Stomach (tissue), 8 donors: ENCODE measurements at regions not wholly inside any gene's neighbourhood (a gene's known extent, or its start where the extent isn't known, plus 50 kb on each side); places are given as distances from the start of the nearest gene placed in this dataset.

Source experiments
- DNase-seq, 2 donors: peaks; one replicate each; pipeline versions ENCODE4 v3.0.0 to v3.0.0-alpha.2; 2013 to 2019
- H3K27ac ChIP-seq, 5 donors: fragments of 200-600 bp in 4 of 5; sonication (generic) in 4 of 5; one replicate each; pipeline ENCODE4 v1.5.1; 2013 to 2019; ENCODE audit warnings: mild to moderate bottlenecking in 1 of 5, moderate library complexity in 1 of 5
- H3K27me3 ChIP-seq, 3 donors: fragments of 200-600 bp; sonication (generic); one replicate each; pipeline ENCODE4 v1.5.1; 2017 to 2019; ENCODE audit warnings: mixed run types in 1 of 3
- H3K36me3 ChIP-seq, 4 donors: fragments of 200-600 bp; sonication (generic); 1 replicate in 3 of 4; 2 replicates in 1 of 4; pipeline ENCODE4 v1.5.1; 2016 to 2019
- H3K4me1 ChIP-seq, 4 donors: fragments of 200-600 bp; sonication (generic); one replicate each; pipeline ENCODE4 v1.5.1; 2016 to 2019
- H3K4me3 ChIP-seq, 4 donors: fragments of 200-600 bp; sonication (generic) in 3 of 4; one replicate each; pipeline ENCODE4 v1.5.1; 2016 to 2019; ENCODE audit warnings: mild to moderate bottlenecking in 1 of 4
- H3K9me3 ChIP-seq, 4 donors: fragments of 200-600 bp; sonication (generic); one replicate each; pipeline ENCODE4 v1.5.1; 2016 to 2019
- EP300 ChIP-seq: sonication (generic); formaldehyde crosslinking; IDR thresholded peaks from one replicate; pipeline ENCODE4 v1.6.1; 2017; ENCODE audit warnings: antibody characterized with exemption
- POLR2A ChIP-seq, 4 donors: fragments of 450-650 bp; IDR thresholded peaks; one replicate each; pipeline ENCODE4 v1.6.1; 2016; ENCODE audit warnings: antibody characterized with exemption in 4 of 4, control low read depth in 2 of 4, mild to moderate bottlenecking in 1 of 4, moderate library complexity in 1 of 4
- POLR2AphosphoS5 ChIP-seq, 3 donors: sonication (generic); formaldehyde crosslinking; IDR thresholded peaks; one replicate each; pipeline ENCODE4 v1.6.1; 2016; ENCODE audit warnings: antibody characterized with exemption in 3 of 3
- WGBS, 5 donors: extraction: QIAGEN DNeasy Blood & Tissue Kit in 3 of 5; methylation state at CpG; one replicate each; pipeline versions ENCODE4 v1.1.5 to v1.1.7; 2013 to 2018; 5-methylcytosine and 5-hydroxymethylcytosine counted together
- intact Hi-C: fragments of 100-400 bp; cut with DNase I; formaldehyde crosslinking; loops from one replicate; pipeline ENCODE4 v1.15.1; 2023; ENCODE audit warnings: low total_unique reads
- TF ChIP-seq, protein P1 (sequence below), 7 experiments: fragments of 450-650 bp in 4 of 7; fragments of 200-600 bp in 3 of 7; sonication (generic) in 3 of 7; IDR thresholded peaks; one replicate each; pipeline ENCODE4 v1.5.1; 2016 to 2019; ENCODE audit warnings: antibody characterized with exemption in 7 of 7, control low read depth in 2 of 7, mild to moderate bottlenecking in 1 of 7
- donor health status: healthy with polysubstance abuse.
- donor health status: Bipolar disorder and iron deficiency.
- donor health status: healthy.

DNA sequence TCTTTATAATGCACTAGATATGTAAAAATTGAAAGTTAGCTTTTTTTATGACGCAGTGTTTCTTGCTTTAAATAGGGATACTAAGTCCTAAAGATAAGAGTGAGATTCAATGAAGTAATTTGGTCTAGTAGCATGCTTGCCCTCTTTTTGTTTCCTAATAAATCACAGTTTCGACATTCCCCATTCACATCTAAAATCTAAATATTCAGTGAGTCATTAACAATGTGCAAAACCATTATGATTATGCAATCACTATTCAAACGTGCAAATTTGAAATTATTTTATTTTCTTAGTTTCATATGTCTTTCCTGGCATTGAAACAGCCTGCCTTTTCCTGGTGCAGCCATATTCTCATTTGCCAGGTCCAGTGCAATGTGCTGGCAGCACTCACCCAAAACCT, 1350.5 kb upstream of the PABPC4L start:
- no peaks in the 10 kb centered on the region for H3K4me1 ChIP-seq
- H3K4me3 ChIP-seq: no peak overlapping the region
- WGBS, 5 donors: 62 to 79% (median 72%) methylated on average over 3 of the region's 3 CpGs
- TF ChIP-seq, protein P1, sequence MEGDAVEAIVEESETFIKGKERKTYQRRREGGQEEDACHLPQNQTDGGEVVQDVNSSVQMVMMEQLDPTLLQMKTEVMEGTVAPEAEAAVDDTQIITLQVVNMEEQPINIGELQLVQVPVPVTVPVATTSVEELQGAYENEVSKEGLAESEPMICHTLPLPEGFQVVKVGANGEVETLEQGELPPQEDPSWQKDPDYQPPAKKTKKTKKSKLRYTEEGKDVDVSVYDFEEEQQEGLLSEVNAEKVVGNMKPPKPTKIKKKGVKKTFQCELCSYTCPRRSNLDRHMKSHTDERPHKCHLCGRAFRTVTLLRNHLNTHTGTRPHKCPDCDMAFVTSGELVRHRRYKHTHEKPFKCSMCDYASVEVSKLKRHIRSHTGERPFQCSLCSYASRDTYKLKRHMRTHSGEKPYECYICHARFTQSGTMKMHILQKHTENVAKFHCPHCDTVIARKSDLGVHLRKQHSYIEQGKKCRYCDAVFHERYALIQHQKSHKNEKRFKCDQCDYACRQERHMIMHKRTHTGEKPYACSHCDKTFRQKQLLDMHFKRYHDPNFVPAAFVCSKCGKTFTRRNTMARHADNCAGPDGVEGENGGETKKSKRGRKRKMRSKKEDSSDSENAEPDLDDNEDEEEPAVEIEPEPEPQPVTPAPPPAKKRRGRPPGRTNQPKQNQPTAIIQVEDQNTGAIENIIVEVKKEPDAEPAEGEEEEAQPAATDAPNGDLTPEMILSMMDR (IDR thresholded peaks at IDR 0.05): no peak
- TF ChIP-seq EP300 (no peak), POLR2A (IDR thresholded peaks at IDR 0.05) (no peak), POLR2AphosphoS5 (IDR thresholded peaks at IDR 0.05) (no peak)
- intact Hi-C loops: no loop called here
- DNase-seq: no peak
- H3K27me3 ChIP-seq: no peaks in the 10 kb centered on the region
- H3K36me3 ChIP-seq: no peaks in the 10 kb centered on the region
- H3K27ac ChIP-seq: no peak overlapping the region
- H3K9me3 ChIP-seq: no peaks in the 10 kb centered on the region

DNA sequence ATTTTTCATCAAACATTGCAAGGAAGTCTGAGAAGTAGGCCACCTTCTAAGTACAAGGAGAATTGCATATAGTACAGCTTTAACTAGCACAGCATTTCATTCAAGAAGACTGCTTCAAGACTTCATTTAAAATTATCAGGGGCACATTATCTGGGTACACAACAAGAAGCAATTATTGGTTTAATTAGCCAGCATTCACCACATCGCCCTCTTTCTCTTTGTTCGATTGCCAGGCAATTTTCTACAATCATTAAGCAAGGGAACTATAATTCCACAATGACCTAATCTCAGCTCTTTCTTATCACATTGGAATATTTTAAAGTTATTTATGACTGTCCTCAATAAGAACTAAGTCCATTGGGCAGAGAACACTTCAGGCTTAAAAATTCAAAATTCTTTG, 1347.1 kb upstream of the PABPC4L start:
- TF ChIP-seq POLR2A (IDR thresholded peaks at IDR 0.05): no peak
- TF ChIP-seq EP300: no peak
- TF ChIP-seq, protein P1 (IDR thresholded peaks at IDR 0.05): no peak
- no peak for TF ChIP-seq POLR2AphosphoS5 (IDR thresholded peaks at IDR 0.05)
- Histone ChIP-seq H3K9me3 (no peaks in the 10 kb centered on the region), H3K36me3 (no peaks in the 10 kb centered on the region), H3K27ac (no peak overlapping the region), H3K4me1 (no peaks in the 10 kb centered on the region), H3K4me3 (no peak overlapping the region), H3K27me3 (no peaks in the 10 kb centered on the region)
- WGBS, 5 donors: 54 to 71% (median 60%) methylated on average over 2 of the region's 2 CpGs
- no peak for DNase-seq
- intact Hi-C loops: no loop called here

DNA sequence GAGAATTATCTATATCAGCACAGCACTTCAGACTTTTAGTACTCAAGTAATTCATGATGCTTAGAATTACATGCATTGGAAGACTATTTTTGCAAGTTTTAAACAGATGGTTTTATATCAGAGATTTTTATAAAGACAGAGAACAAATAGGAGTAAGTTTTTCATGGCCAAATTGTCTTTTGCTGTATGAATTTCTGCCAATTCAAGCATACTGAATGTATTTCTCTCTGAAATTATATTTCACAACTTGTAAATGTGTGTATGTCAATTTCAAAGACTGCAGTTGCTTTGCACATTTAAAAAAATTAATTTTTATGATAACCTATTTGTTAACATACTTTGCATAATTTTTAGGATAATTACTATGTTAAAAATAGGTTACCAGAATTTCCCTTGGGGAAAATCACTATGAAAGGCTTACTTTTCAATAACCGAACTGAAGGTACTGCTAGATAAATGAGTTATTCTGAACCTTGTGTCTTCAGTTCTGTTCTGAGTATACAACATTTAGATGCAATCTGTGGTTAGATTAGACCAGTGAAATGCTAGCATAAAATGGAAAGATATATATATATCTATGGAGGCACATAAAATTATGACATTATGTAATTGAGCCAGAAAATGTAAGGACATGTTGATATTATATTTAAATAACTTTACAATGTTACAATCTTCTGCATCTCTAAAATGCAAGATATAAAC, 1344.2 kb upstream of the PABPC4L start:
- TF ChIP-seq POLR2A (IDR thresholded peaks at IDR 0.05) (no peak), EP300 (no peak), POLR2AphosphoS5 (IDR thresholded peaks at IDR 0.05) (no peak)
- TF ChIP-seq, protein P1 (IDR thresholded peaks at IDR 0.05): no peak
- no peak for DNase-seq
- H3K27ac ChIP-seq: no peak overlapping the region
- intact Hi-C loops: no loop called here
- H3K9me3 ChIP-seq: no peaks in the 10 kb centered on the region
- H3K4me1 ChIP-seq: no peaks in the 10 kb centered on the region
- H3K27me3 ChIP-seq: no peaks in the 10 kb centered on the region
- H3K36me3 ChIP-seq: no peaks in the 10 kb centered on the region
- WGBS, 5 donors: 80 to 90% (median 84%) methylated on average over 1 of the region's 1 CpG
- no peak overlapping the region for H3K4me3 ChIP-seq

DNA sequence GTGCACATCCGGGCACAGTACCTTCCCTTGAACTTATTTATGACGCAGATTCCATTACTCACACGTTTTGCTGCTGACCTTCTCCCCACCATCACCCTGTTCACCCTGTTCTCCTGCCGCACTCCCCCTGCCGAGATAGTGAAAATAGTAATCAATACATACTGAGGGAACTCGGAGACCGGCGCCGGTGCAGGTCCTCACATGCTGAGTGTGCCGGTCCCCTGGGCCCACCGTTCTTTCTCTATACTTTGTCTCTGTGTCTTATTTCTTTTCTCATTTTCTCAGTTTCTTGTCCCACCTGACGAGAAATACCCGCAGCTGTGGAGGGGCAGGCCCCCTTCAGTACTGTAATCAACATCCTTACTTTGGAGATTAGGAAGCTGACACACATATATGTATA, 1337.1 kb upstream of the PABPC4L start:
- Histone ChIP-seq H3K36me3 (no peaks in the 10 kb centered on the region), H3K27ac (no peak overlapping the region), H3K4me3 (no peak overlapping the region), H3K9me3 (peaks cover 0 to 7% (median 3%) of the 10 kb centered on the region in 4 donors), H3K4me1 (no peaks in the 10 kb centered on the region), H3K27me3 (no peaks in the 10 kb centered on the region)
- TF ChIP-seq EP300: no peak
- TF ChIP-seq, protein P1 (IDR thresholded peaks at IDR 0.05): no peak
- TF ChIP-seq POLR2A (IDR thresholded peaks at IDR 0.05): no peak
- TF ChIP-seq POLR2AphosphoS5 (IDR thresholded peaks at IDR 0.05): no peak
- 86 to 94% (median 93%) methylated on average over 13 of the region's 13 CpGs for WGBS, 5 donors
- intact Hi-C loops: no loop called here
- DNase-seq: no peak
